Coronary artery (tissue), 2 donors: ENCODE measurements at regions not wholly inside any gene's neighbourhood (a gene's known extent, or its start where the extent isn't known, plus 50 kb on each side); places are given as distances from the start of the nearest gene placed in this dataset.

Experiments
- DNase-seq: peaks from one replicate; pipeline ENCODE4 v3.0.0-alpha.2; 2017; ENCODE audit warnings: low spot score
- H3K27ac ChIP-seq, 2 donors: fragments of 200-600 bp; sonication (generic); one replicate each; pipeline ENCODE4 v1.5.1; 2016 to 2019
- H3K4me3 ChIP-seq: fragments of 200-600 bp; sonication (generic); 2 replicates; pipeline ENCODE4 v1.5.1; 2016; ENCODE audit warnings: mild to moderate bottlenecking, moderate library complexity
- TF ChIP-seq, protein P1 (sequence below): fragments of 200-600 bp; sonication (generic); IDR thresholded peaks from one replicate; pipeline ENCODE4 v1.5.1; 2019; ENCODE audit warnings: antibody characterized with exemption

DNA sequence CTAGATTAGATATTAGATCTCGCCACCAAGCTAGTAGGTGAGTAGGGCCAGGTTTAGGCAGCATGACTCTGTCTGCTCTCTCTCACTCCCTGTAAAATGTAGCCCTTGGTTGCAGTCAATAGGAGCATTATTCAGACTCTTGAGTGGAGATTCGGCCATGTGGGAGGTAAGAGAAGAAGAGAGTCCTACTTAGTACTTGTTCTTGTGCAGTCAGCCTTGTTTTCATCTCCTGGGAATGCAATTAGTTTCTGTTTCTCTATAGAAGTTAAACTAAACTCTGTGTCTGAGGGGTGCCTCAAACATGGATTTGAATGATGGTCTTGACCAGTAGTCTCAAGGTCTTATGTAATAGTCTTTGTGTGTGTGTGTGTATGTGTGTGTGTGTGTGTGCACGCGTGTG lies 229.5 kb upstream of the DPH6 start:
- H3K4me3 ChIP-seq: no peak overlapping the region
- DNase-seq: no peak
- TF ChIP-seq, protein P1, sequence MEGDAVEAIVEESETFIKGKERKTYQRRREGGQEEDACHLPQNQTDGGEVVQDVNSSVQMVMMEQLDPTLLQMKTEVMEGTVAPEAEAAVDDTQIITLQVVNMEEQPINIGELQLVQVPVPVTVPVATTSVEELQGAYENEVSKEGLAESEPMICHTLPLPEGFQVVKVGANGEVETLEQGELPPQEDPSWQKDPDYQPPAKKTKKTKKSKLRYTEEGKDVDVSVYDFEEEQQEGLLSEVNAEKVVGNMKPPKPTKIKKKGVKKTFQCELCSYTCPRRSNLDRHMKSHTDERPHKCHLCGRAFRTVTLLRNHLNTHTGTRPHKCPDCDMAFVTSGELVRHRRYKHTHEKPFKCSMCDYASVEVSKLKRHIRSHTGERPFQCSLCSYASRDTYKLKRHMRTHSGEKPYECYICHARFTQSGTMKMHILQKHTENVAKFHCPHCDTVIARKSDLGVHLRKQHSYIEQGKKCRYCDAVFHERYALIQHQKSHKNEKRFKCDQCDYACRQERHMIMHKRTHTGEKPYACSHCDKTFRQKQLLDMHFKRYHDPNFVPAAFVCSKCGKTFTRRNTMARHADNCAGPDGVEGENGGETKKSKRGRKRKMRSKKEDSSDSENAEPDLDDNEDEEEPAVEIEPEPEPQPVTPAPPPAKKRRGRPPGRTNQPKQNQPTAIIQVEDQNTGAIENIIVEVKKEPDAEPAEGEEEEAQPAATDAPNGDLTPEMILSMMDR: no peak
- no peak overlapping the region for H3K27ac ChIP-seq

DNA sequence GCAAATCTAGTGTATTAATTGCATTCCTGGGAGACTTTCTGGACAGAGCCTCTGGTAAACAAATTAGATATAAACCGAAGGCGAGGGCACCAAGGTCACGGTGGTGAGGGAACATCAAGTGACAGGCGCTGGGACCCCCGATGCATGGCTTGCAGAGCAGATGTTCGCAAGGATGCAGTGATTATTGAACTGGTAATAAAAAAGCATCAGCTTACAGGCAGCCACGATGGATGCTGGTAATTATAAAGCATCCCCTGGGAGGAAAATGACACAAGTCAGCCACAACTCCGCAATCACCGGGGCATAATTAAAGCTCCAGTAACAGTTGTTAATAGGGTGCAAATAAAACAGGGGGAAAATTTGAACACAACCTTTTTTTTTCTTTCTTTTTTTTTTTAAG lies 231.1 kb upstream of the DPH6 start:
- no peak overlapping the region for H3K27ac ChIP-seq
- TF ChIP-seq, protein P1: no peak
- DNase-seq: no peak
- no peak overlapping the region for H3K4me3 ChIP-seq

DNA sequence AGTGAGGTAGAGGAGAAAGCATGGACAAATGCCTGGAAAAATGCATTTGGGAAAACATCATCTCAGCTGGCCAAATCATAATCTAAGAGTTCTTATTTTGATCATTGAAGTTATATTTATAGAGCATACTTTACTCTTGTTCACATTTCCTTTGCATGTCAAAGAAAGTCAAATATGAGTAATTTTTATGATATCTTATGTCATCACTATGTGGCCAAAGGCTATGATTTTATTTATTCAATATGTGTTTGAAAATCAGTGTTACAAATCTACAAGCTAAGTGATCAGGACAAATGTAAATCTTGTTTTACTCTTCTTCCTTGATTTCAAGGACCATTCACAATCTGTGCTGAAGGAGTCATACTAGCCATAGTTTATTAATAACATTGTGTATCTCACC lies 237.2 kb upstream of the DPH6 start:
- TF ChIP-seq, protein P1: no peak
- H3K4me3 ChIP-seq: no peak overlapping the region
- DNase-seq: no peak
- H3K27ac ChIP-seq: no peak overlapping the region

DNA sequence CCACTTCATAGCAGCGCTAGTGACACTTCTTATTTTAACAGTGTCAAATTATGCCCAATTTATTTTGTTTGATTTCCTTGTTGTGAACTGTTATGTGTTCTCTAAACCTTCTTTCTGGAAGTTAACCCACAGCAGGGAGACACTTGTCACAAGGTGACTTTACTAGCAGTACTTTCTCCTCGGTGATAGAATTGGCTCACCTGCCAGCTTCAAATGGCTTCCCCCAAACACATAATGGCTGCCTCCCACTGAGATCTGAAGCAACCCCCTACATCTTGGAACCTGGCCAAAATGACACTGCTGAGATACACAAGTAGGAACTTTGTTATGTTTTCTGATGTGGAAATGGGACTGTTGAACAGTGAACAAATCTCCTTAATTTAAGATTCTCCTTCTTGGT lies 238.8 kb upstream of the DPH6 start:
- no peak for DNase-seq
- TF ChIP-seq, protein P1: no peak
- no peak overlapping the region for H3K27ac ChIP-seq
- no peak overlapping the region for H3K4me3 ChIP-seq

DNA sequence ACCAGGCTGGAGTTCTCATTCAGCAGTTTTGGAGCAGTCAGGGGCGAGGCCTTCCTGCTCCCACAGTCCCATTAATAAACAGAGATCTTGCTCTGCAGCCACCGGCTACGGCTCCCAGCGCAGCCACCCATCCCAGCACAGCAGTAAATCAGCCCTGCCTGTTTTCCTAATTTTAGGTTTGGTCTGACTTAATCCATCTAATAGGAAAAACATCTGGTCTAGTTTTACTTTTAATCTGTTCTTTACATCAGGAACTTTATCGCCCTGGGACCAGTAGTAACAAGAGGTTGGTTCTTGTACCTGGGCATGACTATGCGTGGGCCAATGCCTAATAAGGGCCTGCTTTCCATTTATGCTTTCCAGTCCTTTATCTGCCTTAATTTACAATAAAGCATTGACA lies 264.0 kb upstream of the DPH6 start:
- no peak overlapping the region for H3K27ac ChIP-seq
- H3K4me3 ChIP-seq: no peak overlapping the region
- TF ChIP-seq, protein P1: no peak
- no peak for DNase-seq

DNA sequence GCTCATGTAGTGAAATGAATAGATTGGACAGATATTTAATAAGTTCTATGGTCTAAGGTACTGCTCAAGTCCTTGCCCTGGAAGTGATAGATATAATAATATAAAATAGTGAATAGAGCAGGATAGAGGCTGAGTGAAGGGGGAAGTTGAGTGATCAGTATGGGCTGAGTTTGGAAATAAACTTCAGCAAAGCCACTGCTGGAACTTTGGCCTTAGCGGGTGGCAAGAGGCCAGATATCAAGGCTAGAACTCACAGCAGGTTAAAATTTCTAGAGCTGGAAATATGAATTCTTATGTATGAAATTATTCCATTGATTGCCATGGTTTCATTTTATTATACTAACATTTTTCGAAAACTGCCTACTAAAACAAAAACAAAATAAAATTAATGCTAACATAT lies 267.6 kb upstream of the DPH6 start:
- TF ChIP-seq, protein P1: no peak
- H3K4me3 ChIP-seq: no peak overlapping the region
- no peak overlapping the region for H3K27ac ChIP-seq
- no peak for DNase-seq

DNA sequence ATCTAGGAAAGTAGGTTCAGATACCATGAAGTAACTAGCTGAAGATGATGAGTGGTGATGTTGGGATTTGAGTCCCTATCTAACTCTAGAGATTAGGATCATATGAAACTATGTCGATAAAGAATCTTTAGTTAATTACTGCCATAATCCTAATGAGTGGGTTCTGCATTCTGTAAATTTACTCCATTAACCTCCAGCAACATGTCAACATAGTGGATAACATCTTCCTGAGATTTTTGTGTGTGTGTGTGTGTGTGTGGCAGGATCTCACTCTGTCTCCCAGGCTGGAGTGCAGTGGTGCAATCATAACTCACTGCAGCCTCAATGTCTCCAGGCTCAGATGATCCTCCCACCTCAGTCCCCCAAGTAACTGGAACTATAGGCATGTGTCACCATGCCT lies 272.9 kb upstream of the DPH6 start:
- DNase-seq: no peak
- Histone ChIP-seq H3K4me3 (no peak overlapping the region), H3K27ac (no peak overlapping the region)
- TF ChIP-seq, protein P1: no peak
